NCI-H2227 (cell line): ENCODE measurements at regions not wholly inside any gene's neighbourhood (a gene's known extent, or its start where the extent isn't known, plus 50 kb on each side); places are given as distances from the start of the nearest gene placed in this dataset.
"Not testable (repeated sequence)": the region's sequence is repeated elsewhere in the genome, so short reads cannot be mapped to it uniquely, and the experiment has no call there.

Experiments
- DNase-seq: peaks from one replicate; lab custom pipeline; 2025; ENCODE audit not compliant: unreplicated experiment; lab: John Stamatoyannopoulos, UW

DNA sequence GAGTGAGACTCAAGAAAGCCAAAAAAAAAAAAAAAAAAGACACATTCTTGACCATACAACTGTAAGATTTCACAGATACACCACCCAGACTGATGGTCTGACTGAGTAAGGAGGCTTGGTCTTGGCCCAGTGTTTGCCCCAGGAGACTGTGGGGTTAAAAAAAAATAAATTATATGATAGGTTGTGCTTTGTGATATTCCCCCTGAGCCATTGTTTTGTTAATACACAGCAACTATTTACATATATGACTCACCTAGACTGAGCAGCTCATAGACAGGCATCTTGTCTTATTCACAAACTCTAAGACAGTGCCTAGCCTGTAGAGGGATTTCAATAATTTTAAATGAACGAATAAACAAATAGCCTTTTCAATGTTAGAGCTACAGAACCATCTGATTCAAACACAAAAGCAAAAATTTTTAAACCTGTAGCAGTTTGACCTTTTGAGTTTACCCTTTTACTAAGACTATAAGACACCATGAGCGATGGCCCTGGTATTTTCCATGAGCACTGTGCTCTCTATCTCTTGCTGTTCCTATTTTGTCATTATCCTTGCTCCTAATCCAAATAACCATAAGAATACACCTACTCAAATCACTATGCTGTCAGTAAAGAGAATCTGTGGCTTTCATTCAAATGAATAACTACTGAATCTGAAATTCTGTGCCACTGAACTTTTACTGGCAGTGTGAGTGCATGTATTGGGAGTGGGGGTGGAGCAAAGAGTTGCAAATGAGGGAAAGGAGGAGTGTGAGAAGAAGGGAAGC lies 199.4 kb upstream of the PTBP2 start:
- DNase-seq, result no peak

DNA sequence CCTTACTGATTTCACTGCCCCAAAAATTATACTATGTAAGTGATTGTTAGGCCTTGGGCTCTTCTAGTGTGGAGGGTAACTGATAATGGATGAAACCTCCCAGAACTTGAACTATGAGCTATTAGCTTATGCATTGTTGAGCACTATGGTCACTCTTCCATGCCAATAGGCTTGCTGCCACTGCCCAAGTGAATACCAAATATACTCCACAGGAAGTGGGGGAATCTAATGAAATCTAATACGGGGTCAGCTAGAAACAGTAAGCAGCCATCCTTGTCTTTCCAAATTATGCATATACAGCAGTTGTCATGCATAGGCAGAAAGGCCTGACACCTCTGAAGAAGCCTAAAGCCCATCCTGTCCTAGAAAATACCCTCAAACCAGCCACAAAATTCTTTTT lies 198.7 kb upstream of the PTBP2 start:
- DNase-seq, result no peak

DNA sequence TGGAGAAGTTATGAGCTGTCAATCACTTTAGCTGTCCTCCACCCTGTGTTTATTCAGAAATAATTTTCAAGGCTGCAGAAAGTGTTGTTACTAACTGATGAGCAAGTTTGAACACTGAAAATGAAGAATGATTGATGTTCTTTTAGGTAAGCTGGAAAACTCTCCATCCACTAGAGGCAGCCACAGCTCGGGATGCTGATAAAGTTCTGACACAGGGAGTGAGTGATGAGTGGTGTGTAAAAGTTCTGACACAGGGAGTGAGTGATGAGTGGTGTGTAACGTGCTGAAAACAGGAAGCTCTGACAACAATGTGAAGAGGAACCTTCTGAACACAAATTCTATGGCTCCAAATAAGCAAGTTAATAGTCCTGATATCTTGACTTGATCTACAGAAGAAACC lies 197.5 kb upstream of the PTBP2 start:
- DNase-seq, result no peak

DNA sequence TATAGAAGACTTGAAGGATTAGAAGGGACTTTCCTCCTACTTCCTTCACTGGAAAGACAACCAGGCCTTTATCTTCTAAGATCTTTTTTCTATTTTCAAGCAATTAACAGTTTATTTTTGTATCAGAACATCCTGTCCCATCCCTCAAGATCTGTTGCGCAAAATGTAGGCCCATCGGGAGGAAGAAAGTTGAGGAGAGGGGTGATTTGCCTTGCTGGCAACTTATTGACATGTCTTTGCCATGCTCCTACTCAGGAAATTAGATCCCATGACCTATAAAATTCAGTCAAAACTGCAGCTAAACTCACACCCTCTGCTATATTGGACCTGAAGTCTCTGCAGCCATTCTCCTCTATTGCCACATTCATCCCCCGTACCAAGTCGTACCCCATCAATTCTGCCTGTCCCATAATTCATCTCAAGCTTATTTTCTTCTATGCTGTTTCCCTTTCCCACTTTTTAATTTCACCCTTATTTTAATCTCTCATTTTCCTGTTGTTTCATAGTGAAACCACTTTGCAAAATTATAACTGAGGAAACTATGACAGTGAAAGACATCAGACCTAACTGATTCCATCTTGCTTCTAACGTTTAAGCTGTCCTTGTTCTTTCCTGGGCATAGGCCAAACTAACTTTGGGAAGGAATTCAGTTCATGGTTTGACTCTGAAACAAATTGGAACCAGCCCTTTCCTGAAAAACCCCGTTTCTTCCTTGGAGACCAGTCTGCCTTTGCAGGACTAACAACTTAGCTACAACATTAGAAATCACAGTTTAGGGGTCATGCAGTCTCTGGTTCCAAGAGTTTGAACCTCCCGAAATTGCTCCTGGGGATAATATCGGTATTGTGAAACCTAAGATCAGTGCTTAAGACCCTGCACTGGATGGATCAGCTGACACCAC lies 195.7 kb upstream of the PTBP2 start:
- DNase-seq, result no peak

DNA sequence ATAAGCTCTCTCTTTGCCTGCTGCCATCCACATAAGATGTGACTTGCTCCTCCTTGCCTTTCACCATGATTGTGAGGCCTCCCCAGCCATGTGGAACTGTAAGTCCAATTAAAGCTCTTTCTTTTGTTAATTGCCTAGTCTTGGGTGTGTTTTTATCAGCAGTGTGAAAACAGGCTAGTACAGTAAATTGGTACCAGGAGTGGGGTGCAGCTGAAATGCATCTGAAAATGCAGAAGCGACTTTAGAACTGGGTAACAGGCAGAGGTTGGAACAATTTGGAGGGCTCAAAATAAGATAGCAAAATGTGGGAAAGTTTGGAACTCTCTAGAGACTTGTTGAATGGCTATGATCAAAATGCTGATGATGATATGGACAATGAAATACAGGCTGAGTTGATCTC lies 192.9 kb upstream of the PTBP2 start:
- DNase-seq, result not testable (repeated sequence)

DNA sequence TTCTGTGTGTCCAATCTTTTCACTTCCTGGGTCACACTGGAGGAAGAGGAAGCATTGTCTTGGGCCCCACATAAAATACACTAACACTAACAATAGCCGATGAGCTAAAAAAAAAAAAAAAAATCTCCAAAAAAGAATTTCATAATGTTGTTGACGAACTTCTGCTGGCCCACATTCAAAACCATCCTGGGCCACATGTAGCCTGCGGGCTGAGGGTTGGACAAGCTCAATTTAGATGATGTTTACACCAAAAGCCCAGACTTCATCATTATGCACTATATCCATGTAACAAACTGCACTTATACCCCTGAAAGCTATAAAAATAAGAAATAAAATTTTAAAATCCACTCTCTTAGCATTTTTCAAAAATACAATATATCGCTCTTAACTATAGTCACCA lies 187.8 kb upstream of the PTBP2 start:
- DNase-seq, result no peak

DNA sequence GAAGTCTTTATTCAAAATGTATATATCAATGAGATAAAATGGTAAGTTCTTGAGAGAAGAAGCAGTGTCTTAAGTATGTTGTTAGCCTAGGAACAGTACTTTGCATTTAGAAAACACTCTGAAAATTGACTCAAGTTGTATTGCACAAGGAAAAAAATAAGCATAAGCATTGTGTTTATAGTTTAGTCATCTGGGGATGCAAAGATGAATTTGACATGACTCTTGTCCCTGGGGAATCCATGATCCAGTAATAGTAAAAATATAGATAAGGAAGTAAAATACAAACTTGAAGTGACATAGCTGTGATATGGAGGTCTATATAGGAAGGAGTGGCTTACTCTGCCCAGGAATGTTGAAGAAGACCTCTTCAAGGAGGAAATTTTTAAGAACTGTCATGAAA lies 185.0 kb upstream of the PTBP2 start:
- DNase-seq, result no peak

DNA sequence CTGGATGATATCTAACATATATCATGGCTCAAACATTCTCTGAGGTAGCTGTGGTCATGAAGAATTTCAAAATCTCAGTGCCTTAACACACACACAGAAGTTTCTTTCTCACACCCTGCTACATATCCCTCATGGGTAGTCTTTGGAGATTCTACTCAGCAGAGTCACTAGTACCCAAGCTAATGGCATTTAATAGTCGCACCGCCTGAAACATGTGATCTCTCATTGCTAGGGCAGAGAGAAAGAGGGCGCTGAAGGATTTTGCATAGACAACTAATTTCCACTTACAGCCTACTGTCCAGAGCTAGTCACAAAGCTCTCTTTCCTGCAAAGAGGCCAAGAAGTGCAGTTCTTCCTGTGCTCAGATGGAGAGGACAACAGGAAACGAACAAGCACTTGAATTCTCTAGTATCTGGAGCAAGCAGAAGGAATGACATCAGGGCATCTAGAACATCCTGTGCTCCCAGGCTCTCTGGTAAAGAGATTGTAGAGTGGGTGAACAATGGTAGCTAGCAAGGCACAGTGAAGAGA lies 183.4 kb upstream of the PTBP2 start:
- peak; percentile 16 for DNase-seq

DNA sequence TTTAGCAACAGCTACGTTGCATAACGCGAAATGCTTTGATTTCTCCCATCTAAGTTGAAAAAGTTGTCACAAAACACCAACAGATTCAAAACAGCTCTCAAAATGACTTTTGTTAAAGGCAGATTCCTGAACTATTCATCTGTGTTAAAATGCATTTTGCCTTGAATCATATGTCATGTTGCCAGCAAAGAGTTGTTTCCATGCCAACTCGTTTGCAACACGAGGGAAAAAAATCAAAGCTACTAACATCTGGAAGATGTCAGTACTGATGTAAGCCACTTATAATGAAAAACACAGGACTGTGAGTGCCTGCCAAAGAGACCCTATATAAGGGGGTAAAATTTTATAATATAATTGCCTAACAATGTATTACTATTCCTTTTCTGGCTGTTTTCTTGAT lies 182.7 kb upstream of the PTBP2 start:
- DNase-seq, result no peak

DNA sequence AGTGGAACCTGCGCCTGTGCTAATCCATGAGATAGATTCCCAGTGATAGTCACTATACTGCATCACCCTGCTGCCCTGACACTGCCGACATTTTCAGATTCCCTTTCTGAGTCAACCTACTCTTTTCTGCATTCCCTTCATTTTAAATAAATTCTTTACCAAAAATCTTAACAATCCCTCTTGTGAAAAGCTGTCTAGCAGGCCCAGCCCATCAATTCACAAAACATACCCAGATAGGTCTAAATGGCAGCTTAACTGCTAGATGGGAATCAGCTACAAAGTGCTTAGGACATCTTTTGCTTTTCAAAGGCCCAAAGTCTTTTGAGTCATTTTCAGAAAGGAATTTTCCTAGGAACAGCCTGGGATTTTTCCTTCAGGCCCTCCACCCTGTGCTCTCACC lies 180.1 kb upstream of the PTBP2 start:
- DNase-seq, result no peak

DNA sequence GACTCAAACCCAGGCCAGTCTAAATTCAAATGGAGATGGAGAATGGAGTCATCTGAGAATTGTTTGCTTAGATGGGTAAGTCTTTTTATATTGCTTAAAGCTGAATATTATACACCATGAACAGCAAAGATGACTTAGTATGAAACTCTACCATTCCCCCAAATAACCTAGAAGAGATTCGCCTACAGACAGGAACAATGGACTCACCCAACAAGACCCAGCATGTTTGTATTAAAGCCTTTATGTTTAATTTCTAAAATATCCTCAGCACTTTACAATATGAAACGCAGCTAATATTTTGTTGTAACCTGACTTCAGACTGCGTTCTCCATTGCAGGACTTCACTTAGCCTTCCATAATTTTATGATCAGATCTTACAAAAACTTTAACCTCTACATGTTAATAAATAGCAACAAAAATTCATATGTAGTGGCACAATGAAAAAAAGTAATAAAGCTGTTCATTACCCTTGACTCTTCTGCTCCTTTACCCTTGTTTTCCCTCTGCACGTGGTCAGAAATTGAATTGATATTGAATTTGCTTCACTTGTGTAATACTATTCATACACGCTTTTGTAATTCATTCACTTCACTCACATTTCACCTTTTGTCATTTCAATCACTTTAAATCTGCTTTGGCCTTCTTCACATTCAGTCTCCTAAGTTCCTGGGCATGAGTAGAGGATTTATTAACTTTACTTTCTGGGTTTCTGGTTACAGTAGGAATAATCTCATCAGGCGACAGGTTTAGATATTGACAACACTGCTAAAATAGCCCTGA lies 177.3 kb upstream of the PTBP2 start:
- DNase-seq, result no peak

DNA sequence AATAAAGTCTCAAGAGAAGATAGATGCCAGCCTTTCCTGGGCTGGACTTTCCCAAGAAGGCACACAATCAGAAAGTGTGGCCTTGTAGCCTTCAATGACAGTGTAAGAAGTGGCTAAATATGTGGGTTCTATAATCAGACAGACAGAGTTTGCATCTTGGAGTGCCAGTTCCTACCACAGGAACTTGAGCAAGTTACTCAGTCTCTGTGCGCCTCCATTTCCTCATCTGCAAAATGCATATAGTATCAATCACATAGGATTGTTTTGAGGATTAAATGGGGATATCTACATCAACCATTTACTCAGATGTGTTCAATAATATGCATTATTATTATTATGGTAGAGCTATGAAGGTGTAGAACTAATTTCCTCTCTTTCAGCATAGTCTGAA lies 176.8 kb upstream of the PTBP2 start:
- DNase-seq, result no peak

DNA sequence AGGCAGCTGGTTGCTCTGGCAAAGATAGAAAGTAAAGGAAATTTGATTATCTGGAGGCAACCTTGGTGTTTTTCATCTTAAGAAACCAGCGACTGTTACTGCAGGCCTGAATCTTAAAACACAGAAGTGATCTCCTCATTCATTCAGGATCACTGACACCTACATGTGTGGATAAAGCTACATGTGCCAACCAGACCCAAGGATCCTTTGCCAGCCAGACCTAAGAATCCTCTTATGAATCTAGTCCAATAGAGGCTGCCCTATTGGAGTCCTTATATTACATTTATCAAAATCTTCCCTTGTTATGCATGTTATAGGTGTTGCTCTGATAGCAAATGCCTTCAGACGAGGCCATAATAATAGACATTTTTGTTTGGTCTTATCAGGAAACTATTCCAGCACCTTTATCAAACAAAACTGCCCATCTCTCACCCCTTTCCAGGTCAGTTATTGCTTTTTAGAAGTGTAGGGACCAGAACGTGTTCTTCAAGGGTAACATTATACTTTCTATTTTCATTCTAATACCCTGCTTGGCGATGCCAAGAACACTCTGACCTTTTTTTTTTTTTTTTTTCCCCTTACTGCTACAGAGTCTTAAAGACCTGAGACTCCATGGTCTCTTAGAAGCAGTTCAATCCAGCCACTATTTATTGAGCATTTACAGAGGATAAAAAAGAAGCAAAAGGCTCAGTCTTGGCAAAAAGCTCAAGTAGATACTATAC lies 175.5 kb upstream of the PTBP2 start:
- no peak for DNase-seq

DNA sequence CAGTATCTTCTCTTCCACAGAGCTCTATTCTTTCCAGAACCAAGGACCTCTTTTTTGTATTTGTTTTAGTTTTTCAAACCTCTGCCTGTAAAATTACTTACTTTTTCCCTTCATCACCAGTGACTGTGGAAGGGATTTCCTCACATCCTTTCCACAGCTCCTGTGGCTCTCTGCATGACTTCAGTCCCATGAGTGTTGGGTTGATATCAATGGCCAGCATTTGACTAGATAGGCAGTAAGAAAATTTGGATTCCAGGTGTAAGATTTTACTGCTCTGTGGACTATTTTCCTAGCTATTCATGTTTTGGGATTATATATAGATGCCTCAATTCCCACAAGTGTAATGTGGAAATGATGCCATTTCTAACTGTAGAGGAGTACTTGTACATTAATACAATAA lies 171.5 kb upstream of the PTBP2 start:
- DNase-seq, result no peak

DNA sequence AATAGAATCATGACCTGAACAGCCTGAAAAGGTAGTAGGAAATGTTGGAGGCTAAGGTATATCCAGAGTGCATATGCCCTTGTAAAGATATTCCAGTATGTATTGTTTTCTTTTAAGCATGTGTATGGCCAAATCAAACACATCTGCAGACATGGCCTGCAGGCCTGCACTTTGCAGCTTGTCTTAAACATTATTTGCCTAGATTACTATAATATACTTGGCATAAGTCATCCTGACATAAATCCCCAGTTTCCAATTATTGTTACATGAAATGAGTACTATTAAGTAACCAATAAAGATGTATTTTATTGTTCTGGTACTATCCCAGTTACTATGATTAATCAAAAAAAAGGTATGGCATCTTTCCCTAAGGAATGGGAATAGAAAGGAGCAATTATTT lies 169.1 kb upstream of the PTBP2 start:
- no peak for DNase-seq

DNA sequence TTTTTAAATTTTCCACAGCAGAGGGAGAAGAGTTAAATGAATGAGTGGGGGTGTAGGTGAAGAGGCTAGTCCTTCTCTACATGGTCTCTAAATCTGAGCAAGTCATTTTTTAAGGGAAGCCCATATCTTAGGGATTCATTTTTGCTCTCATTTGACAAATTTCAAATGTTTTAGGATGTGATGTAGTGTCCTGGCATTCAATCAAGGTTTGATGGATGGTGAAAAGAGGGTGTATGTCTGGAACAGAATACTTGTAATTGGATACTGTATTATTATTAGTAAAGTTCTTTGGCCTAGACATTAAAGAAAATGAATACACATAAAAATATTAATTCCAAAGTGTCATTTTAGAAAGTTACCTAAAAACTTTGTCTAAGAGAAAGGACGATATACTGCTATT lies 167.8 kb upstream of the PTBP2 start:
- no peak for DNase-seq

DNA sequence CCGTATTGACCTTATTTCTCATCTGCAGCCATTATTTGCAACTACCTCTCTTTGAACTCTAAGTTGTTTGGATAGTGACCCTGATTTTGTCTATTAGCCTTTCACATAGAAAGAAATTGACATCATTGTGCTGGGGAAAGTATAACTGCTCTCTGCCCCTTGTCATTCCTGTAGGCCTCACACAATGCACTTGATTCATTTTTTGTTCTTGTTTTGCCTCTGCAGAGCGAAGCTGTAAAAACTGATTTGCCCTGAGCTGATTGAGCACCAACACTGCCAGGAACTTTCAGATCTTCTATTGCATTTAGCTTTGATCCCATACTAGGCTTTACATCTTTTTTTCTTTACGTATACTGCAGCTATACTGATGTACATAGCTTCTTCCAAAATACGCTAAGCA lies 167.2 kb upstream of the PTBP2 start:
- DNase-seq, result no peak

DNA sequence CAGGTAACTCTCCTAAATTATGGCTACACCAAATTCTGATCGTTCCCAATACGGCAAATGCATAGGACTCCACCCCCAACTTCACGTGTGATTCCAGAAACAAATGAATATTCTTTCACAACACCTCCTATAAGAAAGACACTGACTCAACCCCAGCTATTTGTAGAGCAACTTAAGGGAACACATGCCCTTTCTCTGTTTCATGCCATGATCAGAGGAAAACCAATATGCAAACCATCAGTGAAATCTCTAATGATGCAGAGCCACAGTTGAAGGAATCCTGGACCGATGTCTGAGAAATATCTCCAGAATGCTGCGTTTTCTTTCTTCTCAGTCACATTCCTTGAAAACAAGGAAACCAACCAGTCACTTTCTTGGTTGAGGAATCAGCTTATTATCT lies 164.2 kb upstream of the PTBP2 start:
- DNase-seq, result no peak

DNA sequence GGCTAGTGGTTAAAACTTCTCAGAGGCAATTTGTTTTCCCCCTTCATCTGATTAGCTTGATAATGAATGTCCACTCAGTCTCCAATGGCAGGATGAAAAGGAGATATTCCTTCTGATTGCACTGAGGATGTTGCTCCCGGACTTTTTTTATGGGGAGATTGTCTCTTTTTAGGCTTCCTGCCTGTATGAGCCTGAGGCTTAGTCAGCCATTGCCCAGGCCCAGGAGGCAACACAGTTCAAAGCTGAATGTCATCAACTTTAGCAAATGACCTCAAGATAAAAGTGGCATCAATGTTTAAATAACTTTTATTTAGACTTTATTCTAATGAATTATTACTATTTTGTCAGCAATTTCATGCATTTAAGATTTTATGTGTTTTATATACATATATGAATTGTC lies 162.9 kb upstream of the PTBP2 start:
- DNase-seq, result no peak

DNA sequence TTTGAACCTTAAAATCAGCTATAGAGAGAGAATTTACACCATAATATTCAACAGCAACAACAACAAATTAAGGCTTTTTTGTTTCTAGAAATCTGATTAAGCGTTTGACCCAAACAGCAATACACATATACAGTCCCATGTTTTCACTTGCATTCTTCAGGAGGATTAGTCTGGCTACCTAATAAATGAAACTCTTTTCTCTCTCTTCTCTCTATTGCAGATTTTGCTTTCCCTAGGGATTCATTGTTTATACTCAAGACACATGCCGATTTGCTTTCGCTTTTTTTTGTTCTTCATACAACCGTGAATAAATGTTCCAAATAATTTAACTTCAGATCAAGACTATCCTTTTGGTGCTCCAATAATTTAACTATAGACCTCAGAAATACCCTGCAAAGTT lies 162.4 kb upstream of the PTBP2 start:
- no peak for DNase-seq
